ENCODE measurements at regions not wholly inside any gene's neighbourhood (a gene's known extent, or its start where the extent isn't known, plus 50 kb on each side); places are given as distances from the start of the nearest gene placed in this dataset.
"Not testable (repeated sequence)": the region's sequence is repeated elsewhere in the genome, so short reads cannot be mapped to it uniquely, and the experiment has no call there.

DNA sequence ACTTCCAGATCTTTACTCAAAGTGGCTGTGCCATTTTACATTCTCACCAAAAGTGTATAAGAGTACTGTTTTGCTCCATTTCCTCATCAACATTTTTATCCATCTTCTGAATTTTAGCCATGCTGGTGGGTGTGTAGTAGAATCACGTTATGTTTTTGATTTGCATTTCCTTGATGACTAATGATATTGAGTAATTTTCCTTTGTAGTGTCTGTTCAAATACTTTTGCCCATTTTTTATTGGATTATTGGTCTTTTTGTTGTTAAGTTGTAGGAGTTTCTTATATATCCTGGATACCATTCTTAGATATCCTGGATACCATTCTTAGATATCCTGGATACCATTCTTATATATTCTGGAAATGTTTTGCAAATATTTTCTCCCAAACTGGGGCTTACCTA, 344.9 kb downstream of the LRRC3B start:
- DNase-seq = no peak

DNA sequence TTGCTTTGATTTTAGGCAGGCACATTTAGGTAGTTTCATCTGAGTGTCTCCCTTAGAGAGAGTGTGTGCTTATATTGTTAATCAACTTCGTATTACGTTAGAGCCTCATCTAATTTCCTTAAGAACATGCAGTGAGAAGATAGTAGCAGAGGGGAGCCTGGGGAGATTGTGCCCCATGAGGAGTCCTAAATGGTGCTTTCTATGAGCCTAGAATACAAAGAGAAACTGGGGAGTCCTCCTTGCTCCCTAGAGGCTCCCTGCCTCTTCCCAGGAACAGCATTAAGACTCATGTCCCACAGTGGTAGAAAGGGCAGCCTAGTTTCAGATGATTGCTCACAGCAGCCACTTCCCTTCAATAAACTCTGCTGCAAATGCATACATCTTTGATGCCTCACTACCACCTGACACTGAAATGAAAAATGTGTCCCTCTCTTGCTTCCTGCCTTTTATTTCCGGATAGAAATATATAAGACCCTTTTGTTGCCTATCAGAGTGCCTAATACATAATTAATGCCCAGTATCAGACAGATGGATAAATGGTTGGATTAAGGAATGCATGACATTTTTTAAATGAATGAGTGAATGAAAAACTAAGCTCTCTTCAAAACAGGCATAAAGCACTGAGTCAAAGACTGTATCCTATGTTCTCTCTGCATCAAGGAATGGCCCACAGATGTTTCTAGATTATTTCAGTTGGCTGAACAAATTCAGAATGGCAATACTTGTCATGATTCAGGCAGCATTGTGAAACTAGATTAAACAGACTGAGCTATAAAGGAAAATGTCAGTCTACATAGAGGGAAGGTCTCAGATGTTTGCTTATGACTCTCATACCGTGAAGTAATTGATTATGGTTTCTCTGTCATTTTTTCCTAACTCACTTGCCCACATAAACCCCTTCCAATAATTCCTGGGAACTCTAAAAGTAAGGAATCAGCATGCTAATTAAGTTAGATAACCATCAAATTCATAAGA, 362.1 kb downstream of the LRRC3B start:
- DNase-seq = no peak

DNA sequence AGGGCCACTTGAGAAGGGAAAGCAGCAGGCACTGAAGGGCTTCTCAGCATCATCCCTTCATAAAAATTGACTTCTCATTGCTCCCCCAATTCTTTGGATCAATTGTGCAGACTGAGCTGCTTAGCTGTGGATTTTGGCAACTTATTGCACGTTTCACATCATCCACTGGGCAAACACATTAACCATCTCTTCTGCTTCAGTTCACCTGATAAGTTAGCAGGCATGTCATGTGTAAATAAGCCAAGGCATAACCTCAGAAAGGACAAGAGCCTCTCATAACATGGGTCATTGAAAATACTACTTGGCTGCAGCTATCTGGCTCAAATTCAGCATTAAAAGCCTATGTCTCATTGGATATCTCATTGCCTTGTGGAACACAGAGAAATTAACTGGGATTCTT, 366.5 kb downstream of the LRRC3B start:
- DNase-seq = no peak

DNA sequence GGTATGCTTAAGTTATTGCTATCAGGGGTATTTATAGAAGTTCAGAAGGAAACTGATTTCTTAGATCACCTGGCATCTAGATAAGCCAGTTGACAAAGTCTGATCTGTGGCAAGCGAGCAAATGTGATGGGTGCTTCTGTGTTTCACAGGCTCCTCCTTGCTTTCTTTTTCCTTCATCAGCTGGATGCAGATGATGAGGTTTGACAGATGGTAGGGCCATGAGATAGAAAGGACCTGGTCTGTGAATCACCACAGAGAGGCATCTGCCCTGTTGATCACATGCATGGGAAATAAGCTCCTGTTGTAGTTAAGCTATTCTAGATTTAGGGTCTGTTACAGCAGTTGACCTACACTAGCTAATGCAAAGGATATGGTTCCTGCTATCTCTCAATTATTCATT, 372.0 kb downstream of the NEK10 start:
- no peak for DNase-seq

DNA sequence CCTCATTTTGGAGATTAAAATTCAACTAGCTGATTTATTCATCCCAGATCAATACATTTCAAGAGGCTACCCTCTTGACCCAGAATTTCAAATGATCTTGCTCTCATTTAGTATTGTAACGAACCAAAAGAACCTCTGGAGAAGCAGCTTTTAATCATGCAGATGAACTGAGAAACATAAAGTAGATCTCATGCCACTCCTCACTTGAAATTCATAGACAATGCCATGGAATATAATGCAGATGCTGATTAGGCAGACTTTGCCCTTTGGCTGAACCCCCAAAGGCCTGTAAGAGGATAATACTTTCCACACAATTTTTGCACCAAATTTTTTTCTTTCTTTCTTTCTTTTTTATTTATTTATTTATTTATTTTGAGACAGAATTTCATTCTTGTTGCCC, 358.3 kb downstream of the NEK10 start:
- DNase-seq = no peak

DNA sequence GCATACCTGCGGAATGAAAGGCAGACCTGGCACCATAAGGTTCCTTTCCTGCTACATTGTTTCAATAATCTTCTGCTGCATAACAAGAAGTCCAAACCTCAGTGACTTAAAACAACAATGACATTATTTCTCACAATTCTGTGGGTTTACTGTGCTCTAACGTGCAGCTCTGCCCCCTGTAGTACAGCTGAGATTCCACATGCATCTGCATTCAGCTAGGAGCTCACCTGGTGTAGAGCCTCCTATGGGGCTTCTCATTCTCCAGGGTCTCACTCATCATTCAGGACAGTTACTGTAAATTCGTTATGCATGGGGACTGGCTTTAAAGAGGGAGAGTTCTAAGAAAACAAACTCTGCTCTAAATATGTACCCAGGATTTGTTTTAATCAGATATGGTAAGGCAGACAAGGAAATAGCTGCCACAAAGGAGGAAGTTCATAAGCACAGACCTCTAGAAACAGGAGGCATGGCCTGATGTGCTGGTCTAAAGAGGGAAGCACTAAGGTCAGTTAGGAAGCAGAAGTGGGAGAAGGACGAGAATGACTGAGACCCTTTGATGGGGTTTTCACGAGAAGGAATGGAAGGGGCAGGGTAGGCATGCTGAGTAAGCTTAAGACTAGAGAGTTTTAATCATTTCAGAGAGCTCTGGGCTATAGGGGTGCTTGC, 347.0 kb downstream of the NEK10 start:
- peak; percentile 75 for DNase-seq

DNA sequence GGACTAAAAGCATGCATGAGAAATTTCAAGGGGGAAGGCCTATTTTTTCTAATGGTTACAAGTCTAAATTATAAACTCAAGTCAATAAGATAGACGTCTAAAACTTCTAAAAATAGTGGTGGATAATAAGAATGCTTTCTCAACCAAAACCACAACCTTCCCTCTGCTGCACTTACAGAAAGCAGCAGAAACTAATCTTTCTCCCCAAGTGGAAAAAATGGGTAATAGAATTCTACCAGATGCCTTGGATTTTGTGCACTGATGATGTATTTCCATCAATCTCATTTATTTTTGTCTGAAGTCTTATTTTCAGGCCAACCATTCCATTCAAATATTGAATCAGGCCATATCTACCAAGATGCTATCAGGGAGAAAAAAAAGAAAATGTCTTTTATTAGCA, 344.7 kb downstream of the NEK10 start:
- DNase-seq = peak; percentile 9

DNA sequence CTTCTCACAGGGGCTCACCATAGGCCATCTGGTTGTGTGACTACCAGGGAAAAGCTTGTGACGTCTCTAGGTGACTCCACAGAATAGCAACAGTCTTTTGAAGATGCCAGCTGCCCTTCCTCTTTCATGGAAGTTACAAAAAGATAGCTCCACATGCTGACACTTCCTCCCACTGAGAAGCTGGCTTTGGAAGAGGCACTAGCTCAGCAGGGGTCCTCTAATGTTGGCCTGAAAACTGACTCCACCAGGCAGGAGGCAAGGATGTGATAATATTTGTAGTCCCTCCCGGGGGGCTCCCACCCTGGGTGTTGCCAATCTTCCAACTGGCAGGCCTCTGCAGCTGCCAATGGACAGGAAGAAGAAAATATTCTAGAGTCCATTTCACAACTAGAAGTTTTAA, 343.5 kb downstream of the NEK10 start:
- no peak for DNase-seq

DNA sequence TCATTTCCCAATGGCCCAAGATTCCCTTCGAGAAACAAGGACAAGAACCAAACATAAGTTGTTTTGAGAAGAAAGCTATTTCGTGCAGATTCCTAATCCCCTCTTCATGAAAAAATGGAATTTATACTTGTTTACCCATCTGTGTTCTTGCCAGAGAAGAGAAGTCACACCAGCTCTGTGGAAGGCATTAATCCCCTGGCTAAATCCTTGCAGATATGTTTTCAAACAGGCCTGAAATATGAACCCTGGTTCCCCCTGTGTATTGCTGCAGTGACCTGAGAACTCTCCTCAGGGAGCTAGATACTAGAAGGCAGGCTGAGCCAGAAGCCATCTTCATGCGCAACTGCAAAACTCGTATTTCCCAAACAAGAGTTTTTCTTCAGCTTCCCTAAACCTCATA, 337.7 kb downstream of the NEK10 start:
- no peak for DNase-seq

DNA sequence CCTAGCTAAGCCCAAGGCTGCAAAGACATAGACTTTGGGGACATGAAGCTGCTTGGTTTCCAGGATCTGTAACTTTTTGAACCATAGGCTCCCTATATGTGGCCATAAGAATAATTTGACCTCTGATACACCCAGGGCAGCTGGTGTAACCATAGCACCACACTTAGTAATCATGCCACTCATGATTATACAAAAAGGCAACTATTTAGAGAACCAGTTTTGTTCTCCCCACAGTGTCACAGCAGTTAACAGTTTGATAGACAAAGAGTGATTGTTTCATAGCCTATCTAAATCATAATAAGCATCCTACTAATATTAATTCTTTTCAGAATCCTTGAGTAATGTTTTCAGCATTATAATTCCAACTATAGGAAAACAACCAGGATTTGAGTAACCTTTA, 334.9 kb downstream of the NEK10 start:
- DNase-seq = no peak

DNA sequence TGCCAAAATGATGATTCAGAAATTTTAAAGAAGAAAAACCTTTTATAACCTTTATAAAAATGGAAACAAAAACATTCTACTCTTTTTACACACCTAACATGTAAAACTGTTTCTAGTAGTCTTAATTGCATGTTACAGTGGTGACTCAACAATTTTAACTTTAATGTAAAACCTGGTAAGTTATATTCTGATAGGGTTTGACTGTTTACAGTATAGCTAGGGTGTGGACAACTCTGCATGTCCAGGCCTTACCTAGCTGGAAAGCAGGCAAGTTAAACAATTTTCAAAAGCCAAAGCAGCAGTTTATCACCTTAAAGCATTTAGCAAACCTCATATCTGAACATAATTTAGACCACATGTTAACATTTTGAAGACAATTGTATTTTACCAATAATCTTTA, 328.5 kb downstream of the NEK10 start:
- DNase-seq = no peak

DNA sequence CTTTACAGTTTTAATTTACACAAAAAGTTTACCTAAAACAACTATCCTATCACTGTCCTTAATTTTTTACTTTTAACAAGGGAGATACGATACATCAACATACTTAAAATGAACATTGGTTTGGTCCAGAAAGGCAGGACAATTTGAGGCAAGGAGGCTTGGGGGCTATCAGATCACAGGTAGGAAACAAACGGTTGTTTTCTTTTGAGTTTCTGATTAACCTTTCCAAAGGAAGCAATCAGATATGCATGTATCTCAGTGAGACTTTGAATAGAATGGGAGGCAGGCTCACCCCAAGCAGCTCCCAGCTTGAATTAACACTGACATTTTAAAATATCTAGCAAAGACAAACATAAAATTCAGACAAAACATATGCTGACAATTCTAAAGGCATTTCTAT, 326.6 kb downstream of the NEK10 start:
- DNase-seq = not testable (repeated sequence)

DNA sequence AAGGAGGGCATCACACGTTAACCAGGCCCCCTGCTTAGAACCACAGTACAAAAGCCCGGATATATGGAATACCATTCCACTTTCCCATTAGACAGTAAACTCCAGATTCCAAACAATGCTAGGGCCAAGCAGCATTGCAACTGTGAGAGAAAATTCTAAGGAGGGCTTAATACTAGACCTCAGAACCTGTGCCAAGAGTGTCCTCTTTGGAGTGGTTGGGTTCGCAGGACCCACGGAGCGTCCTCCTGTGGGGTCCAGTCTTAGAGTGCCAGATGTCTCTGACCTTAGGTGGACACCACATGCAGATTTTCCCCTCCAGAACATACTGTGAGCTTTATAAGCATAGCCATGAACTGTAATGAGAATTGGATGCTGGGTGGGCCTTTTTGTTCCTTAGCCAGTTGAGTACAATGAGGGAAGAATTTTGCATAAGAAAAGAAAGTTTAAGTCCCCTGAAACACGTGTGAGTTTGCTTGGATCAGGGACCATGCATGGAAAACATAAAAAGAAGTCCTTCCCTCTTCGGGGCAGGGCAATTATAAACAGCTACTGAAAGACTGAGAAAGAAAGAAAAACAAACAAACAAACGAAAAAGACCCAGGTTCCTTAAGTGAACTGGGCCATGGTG, 325.7 kb downstream of the NEK10 start:
- DNase-seq = no peak

DNA sequence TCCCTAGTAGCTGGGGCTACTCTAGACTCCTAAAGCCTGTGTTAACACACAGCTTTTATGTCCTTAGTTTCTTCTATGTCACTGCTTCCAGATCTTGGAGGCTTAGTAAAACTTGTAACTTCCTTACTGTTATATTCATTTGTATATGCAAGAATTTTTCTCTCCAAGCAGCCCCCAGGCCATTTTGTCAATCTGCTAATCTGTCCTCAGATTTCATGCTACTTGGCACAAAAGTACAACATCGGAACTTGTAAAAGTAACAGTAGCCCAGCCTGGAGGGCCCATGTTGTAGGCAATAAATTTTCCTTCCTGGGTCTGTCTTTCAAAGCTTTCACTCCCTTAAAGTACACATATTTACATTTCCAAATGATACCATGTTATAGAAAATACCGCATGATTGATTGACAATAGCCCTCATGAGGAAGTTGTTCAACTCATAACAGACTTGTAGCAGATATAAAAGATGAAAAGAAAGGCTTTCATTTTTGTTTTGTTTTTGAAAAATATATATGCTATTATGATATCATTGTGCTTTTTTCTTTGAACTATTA, 324.2 kb downstream of the NEK10 start:
- DNase-seq = no peak

DNA sequence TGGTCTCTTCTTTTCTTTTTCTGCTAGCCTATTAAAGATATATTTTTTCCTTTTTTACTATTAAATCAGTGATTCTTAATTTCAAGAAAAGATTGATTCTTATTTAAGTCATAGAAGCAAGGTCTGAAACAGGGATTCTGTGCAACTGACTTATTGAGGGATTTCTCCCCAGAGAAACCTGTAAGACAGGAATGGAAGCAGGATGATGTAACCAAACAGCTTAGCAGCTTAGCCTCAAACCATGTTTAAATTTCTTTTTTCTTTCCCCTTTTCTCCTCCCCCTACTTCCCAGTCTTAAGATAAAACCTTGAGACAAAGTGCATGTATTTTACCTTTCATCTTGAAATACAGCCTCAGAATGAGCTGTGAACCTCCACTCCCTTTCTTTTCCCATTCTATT, 322.8 kb downstream of the NEK10 start:
- peak; percentile 20 for DNase-seq

DNA sequence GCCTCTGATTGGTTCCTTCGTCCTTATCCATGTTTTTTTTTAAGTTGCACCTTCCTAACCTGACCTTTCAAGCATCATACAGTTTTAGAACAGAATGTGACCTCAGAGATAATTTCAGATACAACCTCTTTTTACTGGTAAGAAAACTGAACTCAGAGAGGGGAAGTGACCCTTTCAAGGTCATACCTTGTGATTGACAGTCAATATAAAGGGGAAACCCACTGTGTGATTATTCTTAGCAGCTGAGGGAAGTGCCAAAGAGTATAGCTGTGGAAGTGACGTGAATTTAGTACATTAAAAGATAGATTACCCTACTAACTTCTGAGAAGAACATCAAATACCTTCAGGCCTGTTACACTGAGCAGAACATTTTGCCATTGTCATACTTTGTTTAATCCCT, 319.4 kb downstream of the NEK10 start:
- no peak for DNase-seq

DNA sequence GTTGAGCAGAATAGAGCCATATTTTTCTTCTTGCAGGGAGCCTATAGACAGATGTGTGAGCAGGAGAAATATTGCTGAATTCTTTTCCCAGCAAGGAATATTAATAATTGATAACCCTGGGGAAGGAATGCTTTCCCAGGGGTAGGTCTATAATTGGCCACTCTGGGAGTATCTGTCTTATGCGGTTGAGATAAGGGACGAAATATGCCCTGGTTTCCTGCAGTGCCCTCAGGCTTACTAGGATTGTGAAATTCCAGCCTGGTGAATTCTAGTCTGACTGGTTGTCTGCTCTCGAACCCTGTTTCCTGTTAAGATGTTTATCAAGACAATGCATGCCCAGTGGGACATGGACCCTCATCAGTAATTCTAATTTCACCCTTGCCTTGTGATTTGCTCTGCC, 317.7 kb downstream of the NEK10 start:
- DNase-seq = not testable (repeated sequence)

DNA sequence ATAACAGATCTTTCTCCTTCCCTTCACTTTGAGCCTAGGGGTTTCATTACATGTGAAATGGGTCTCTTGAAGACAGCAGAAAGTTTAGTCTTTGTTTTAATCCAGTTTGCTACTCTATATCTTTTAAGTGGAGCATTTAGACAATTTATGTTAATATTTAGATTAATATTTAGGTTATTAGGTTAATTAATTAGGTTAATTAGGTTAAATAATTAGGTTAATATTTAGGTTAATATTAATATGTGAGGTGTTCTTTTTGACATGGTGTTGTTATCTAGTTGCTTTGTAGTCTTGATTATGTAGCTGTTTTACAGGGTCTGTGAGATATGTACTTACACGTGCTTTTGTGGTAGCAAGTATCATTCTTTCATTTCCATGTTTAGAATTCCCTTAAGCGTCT, 312.9 kb downstream of the NEK10 start:
- no peak for DNase-seq

DNA sequence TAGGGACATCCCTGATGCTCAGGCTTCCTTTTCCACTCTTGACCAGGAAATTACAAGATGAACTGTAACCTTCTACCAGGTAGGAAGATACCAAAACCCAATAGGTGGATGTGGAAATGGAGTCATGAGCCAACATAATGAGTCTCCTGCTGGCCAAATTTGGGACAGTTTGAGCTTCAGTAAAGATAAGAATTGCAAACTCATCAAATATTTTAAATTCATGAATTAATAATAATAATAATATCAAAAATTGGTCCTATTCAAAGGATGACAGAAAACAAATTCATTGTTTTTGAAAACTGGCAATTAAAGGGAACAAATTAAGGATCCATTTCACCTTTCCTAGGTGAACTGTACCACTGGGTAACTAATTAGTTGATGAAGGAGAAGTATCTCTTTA, 309.7 kb downstream of the NEK10 start:
- DNase-seq = no peak

All from OCI-M1 (cell line).